Psoas muscle (tissue), 7 donors: ENCODE measurements at regions not wholly inside any gene's neighbourhood (a gene's known extent, or its start where the extent isn't known, plus 50 kb on each side); places are given as distances from the start of the nearest gene placed in this dataset.

Source experiments
- ATAC-seq, 4 donors: fragments of 200-7000 bp; cut with Tn5 transposase; one replicate each; pipeline ENCODE4 v1.9.1; 2020; ENCODE audit warnings: moderate library complexity in 3 of 4, mild to moderate bottlenecking in 2 of 4
- DNase-seq, 2 donors: peaks; one replicate each; pipeline ENCODE4 v3.0.0-alpha.2; 2020
- H3K27ac ChIP-seq: fragments of 200-600 bp; one replicate; pipeline ENCODE4 v1.8.0; 2022
- H3K27me3 ChIP-seq, 3 donors: fragments of 200-600 bp in 1 of 3; one replicate each; pipeline versions ENCODE4 v1.6.1 to v1.8.0; 2013 to 2022; ENCODE audit warnings: low read length in 2 of 3, mild to moderate bottlenecking in 2 of 3, moderate library complexity in 1 of 3; ENCODE audit not compliant: insufficient read depth in 3 of 3
- H3K36me3 ChIP-seq, 2 donors: fragments of 200-600 bp in 1 of 2; one replicate each; pipeline versions ENCODE4 v1.6.1 to v1.8.0; 2013 to 2022; ENCODE audit warnings: low read depth in 1 of 2, mild to moderate bottlenecking in 1 of 2, moderate library complexity in 1 of 2; ENCODE audit not compliant: insufficient read depth in 1 of 2
- H3K4me1 ChIP-seq: fragments of 200-600 bp; one replicate; pipeline ENCODE4 v1.8.0; 2022
- H3K4me3 ChIP-seq: fragments of 200-600 bp; one replicate; pipeline ENCODE4 v1.8.0; 2022; ENCODE audit warnings: mild to moderate bottlenecking
- H3K9me3 ChIP-seq: fragments of 200-600 bp; one replicate; pipeline ENCODE4 v1.8.0; 2022
- CTCF ChIP-seq: fragments of 200-600 bp; IDR thresholded peaks from one replicate; pipeline ENCODE4 v1.8.0; 2022; ENCODE audit warnings: antibody characterized with exemption
- WGBS, 3 donors: extraction: QIAGEN DNeasy Blood & Tissue Kit; methylation state at CpG; one replicate each; pipeline versions ENCODE4 v1.1.6 to v1.1.7; 2013; 5-methylcytosine and 5-hydroxymethylcytosine counted together
- intact Hi-C, 2 donors: fragments of 100-400 bp; cut with DNase I; formaldehyde crosslinking; loops; one replicate each; pipeline versions ENCODE4 v1.11.0 to v1.14.2; 2022
- donor health status: healthy with polysubstance abuse.
- donor health status: DM: no; HTN: no; CAD: no; lungs with moderate emphysema.
- donor health status: Bipolar disorder and iron deficiency.
- donor health status: healthy.
- donor health status: DM: yes; HTN: yes; CAD: no.
- donor health status: DM: no; HTN: no; CAD: no.
- donor health status: DM: yes; HTN: yes; CAD: no.

GRCh38 chr10:83612050-83612449, 527.3 kb upstream of the GHITM start:
- WGBS, 3 donors: 65 to 72% (median 66%) methylated on average over 4 of the region's 4 CpGs
- Histone ChIP-seq H3K27me3 (no peaks in the 10 kb centered on the region), H3K36me3 (no peaks in the 10 kb centered on the region), H3K9me3 (no peaks in the 10 kb centered on the region), H3K27ac (no peak overlapping the region), H3K4me3 (no peak overlapping the region), H3K4me1 (no peaks in the 10 kb centered on the region)
- DNase-seq (no peak), ATAC-seq (no peak)
- intact Hi-C loops: no loop called here
- TF ChIP-seq CTCF: no peak

- 28 to 43% (median 35%) methylated on average over 2 of the region's 2 CpGs for WGBS, 3 donors
- Histone ChIP-seq H3K9me3 (no peaks in the 10 kb centered on the region), H3K27me3 (no peaks in the 10 kb centered on the region), H3K36me3 (no peaks in the 10 kb centered on the region), H3K4me1 (no peaks in the 10 kb centered on the region), H3K27ac (no peak overlapping the region), H3K4me3 (no peak overlapping the region)
- DNase-seq (no peak), ATAC-seq (no peak)
- TF ChIP-seq CTCF: no peak
- intact Hi-C loops: no loop called here
Measured at GRCh38 chr10:83612746-83613145, 526.6 kb upstream of the GHITM start.

- Histone ChIP-seq H3K36me3 (no peaks in the 10 kb centered on the region), H3K4me1 (no peaks in the 10 kb centered on the region), H3K27me3 (no peaks in the 10 kb centered on the region), H3K27ac (no peak overlapping the region), H3K9me3 (no peaks in the 10 kb centered on the region), H3K4me3 (no peak overlapping the region)
- ATAC-seq: no peak
- DNase-seq: no peak
- no peak for TF ChIP-seq CTCF
- intact Hi-C loops: no loop called here
- 72 to 87% (median 72%) methylated on average over 1 of the region's 1 CpG for WGBS, 3 donors
Measured at GRCh38 chr10:83617172-83617571, 522.1 kb upstream of the GHITM start.

GRCh38 chr10:83617692-83618545, 521.4 kb upstream of the GHITM start:
- Histone ChIP-seq H3K27ac (no peak overlapping the region), H3K9me3 (no peaks in the 10 kb centered on the region), H3K27me3 (no peaks in the 10 kb centered on the region), H3K4me1 (no peaks in the 10 kb centered on the region), H3K36me3 (no peaks in the 10 kb centered on the region), H3K4me3 (no peak overlapping the region)
- ATAC-seq: no peak
- WGBS, 3 donors: 54 to 68% (median 64%) methylated on average over 5 of the region's 5 CpGs
- DNase-seq: no peak
- no peak for TF ChIP-seq CTCF
- intact Hi-C loops: no loop called here
